ENCODE measurements at regions not wholly inside any gene's neighbourhood (a gene's known extent, or its start where the extent isn't known, plus 50 kb on each side); places are given as distances from the start of the nearest gene placed in this dataset.

- Histone ChIP-seq H3K27ac (ENCODE audit: insufficient read length, low read depth, low read length) (no peak overlapping the region), H2BK12ac (ENCODE audit: insufficient read length, low read depth, low read length) (no peak overlapping the region), H3K79me2 (ENCODE audit: insufficient read depth, low read length) (no peaks in the 10 kb centered on the region), H3K56ac (ENCODE audit: insufficient read length, low read depth, low read length) (no peak overlapping the region), H3K23me2 (ENCODE audit: insufficient read length, low read depth, low read length, poor library complexity, severe bottlenecking) (no peaks in the 10 kb centered on the region), H3K79me1 (ENCODE audit: insufficient read depth, low read depth, low read length, poor library complexity, severe bottlenecking) (no peaks in the 10 kb centered on the region), H3K18ac (ENCODE audit: insufficient read length, low read depth, low read length) (no peak overlapping the region), H3K23ac (ENCODE audit: insufficient read length, low read depth, low read length) (no peak overlapping the region), H3K9me3 (ENCODE audit: control insufficient read depth, low read depth, low read length) (no peaks in the 10 kb centered on the region), H3K4me1 (ENCODE audit: insufficient read depth, low read length) (no peaks in the 10 kb centered on the region), H4K8ac (replicated peaks; ENCODE audit: insufficient read length, low read depth, low read length) (no peak overlapping the region), H2BK120ac (ENCODE audit: low read depth, low read length, poor library complexity, severe bottlenecking) (no peak overlapping the region), H4K5ac (ENCODE audit: insufficient read length, low read depth, low read length) (no peak overlapping the region), H3K4ac (ENCODE audit: low read depth, low read length) (no peak overlapping the region), H3K14ac (ENCODE audit: insufficient read depth, low read length) (no peak overlapping the region), H2AFZ (ENCODE audit: low read length) (no peak overlapping the region), H2BK15ac (ENCODE audit: low read depth, low read length) (no peak overlapping the region), H2BK5ac (ENCODE audit: insufficient read length, low read length) (no peak overlapping the region), H3K9ac (ENCODE audit: extremely low read depth, insufficient read length, low read length) (no peak overlapping the region), H2BK20ac (ENCODE audit: low read depth, low read length, poor library complexity, severe bottlenecking) (no peak overlapping the region), H3T11ph (ENCODE audit: low read length) (no peak overlapping the region), H4K20me1 (ENCODE audit: control insufficient read depth, insufficient read depth, insufficient read length) (no peaks in the 10 kb centered on the region), H3K27me3 (ENCODE audit: insufficient read depth, low read length) (no peaks in the 10 kb centered on the region), H2AK5ac (ENCODE audit: insufficient read length, low read length) (no peak overlapping the region), H4K91ac (ENCODE audit: insufficient read length, low read depth, low read length) (no peak overlapping the region), H3K4me2 (ENCODE audit: insufficient read depth, insufficient read length, low read length) (no peak overlapping the region)
- WGBS (ENCODE audit: extremely low coverage, insufficient read length, low lambda C conversion rate), result no CpG with 5 or more reads among the region's 4 CpGs
- Mint-ChIP-seq H3K27ac (no peak overlapping the region), H3K4me3 (no peak overlapping the region), H3K27me3 (ENCODE audit: low read depth) (no peaks in the 10 kb centered on the region), H3K9me3 (no peaks in the 10 kb centered on the region), H3K36me3 (ENCODE audit: insufficient read depth in 1 of 3, low read depth in 3 of 3) (no peaks in the 10 kb centered on the region), H3K4me1 (peaks cover 7 to 15% of the 10 kb centered on the region in 2 experiments)
- no peak for TF ChIP-seq CTCF (conservative IDR thresholded peaks at IDR 0.05)
- no peak for DNase-seq
These were observed 491.4 kb downstream of the CBLN4 start for GRCh38 chr20:55513954-55514353.

All from H9 (cell line).